NCI-H2029 (cell line): ENCODE measurements at regions not wholly inside any gene's neighbourhood (a gene's known extent, or its start where the extent isn't known, plus 50 kb on each side); places are given as distances from the start of the nearest gene placed in this dataset.

Experiments
- DNase-seq: peaks from one replicate; lab custom pipeline; 2025; lab: John Stamatoyannopoulos, UW

DNA sequence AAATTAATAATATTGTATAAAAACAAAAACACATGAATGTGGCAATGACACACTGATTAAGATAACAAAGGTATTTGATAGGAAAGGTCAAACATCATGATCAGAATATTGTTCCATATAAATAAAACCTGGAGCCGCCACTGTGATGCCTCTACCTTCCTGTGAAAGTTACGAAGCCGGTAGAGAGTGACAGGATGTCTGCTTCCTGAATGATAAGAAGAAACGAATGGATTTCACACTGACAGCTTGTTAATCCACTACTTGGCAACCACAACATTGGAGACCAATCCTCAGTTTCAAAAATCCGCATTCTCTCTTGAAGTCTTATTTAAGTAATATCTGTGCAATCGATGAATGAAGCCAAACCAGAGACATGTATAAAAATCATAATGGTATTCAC lies 315.1 kb downstream of the HDGFL1 start:
- no peak for DNase-seq

- DNase-seq = no peak
Observed at GRCh38 chr6:22886650-22887581, 317.6 kb downstream of the HDGFL1 start.

DNA sequence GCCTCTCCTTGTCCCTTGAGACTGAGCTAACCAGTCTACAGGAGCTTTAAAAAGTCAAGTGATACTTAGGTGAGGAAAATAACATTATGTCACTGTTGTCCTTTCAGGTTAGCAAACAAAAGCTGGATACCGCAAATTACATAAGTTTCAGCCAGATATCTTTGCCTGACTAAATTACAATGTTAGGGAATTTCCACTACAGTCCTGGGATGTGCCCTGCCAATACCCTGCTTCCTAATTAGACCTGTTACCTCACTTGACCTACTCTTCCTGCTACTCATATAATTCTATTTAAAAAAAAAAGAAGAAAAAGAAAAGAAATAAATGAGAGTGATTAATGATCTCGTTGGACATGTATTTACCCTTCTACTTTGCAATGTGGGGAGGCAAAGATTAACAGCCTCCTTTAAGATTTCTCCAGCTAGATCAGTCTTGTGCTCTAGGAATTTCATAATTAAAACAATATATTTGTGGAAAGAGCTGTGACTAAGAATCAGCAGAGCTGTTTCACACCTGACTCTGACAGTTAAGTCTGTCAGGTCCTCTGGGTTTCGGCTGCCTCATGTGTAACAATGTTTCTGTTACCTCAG lies 318.9 kb downstream of the HDGFL1 start:
- DNase-seq = peak; percentile 90

- DNase-seq = no peak
Observed at GRCh38 chr6:22891934-22892333, 322.6 kb downstream of the HDGFL1 start.

DNA sequence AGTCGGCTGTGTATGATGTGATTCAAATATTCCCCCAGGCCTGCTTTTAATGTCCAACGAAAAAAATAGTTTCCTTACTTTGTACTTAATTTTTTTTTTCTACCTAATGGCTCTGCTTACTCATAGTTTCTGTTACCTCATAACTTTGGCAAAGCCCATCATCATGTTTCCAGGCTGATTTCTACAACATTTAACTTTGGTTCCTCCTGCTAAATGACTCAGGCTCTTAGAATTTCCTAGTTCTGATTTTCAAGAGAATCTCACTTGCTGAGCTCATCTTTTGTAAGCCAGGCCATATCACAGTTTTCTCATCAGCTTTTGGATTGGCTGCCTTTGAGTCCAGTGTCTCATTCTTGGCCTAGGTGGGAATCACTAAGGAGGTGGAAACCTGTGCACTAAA lies 323.1 kb downstream of the HDGFL1 start:
- DNase-seq = no peak

- DNase-seq = no peak
Observed at GRCh38 chr6:22896696-22897095, 327.3 kb downstream of the HDGFL1 start.

GRCh38 chr6:22899426-22899825 lies 330.1 kb downstream of the HDGFL1 start:
- DNase-seq = no peak

GRCh38 chr6:22903826-22904225 lies 334.5 kb downstream of the HDGFL1 start:
- DNase-seq = no peak

DNA sequence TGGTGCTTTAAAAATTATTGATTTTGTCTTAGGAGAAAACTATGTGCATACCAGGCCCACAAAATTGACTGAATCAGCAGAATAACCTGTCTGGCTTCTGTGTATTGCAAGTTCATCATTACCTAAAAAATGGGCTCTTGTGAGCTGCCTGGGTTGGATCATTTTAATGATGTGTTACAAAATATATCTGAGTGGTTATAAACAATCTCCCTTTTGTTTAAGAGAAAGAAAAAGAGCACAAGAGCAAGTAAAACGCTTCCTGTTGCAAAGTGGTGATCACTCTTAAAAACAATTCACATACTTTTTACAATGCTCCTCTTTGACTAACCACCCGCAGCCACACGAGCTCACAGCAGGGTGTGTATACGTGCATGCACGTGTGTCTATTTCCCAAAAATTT lies 335.1 kb downstream of the HDGFL1 start:
- DNase-seq = peak; percentile 21

- DNase-seq = peak; percentile 27
Observed at GRCh38 chr6:22906091-22906549, 336.8 kb downstream of the HDGFL1 start.

GRCh38 chr6:22907085-22907484 lies 337.7 kb downstream of the HDGFL1 start:
- no peak for DNase-seq

DNA sequence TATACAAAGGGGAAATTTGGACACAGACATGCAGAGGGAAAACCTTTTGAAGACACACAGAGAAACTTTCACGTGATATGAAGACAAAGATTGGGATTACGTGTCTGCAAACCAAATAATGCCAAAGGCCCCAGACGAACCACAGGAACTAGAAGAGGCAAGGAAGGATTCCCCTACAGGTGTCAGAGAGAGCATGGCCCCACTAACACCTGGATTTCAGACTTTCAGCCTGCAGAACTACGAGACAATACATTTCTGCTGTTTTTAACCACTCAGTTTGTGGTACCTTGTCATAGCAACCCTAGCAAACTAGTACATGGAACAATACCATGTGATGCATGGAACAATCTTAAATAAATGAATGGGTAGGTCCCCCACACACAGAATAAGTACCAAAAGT lies 341.0 kb downstream of the HDGFL1 start:
- no peak for DNase-seq

- DNase-seq = no peak
Observed at GRCh38 chr6:22913612-22914011, 344.2 kb downstream of the HDGFL1 start.

DNA sequence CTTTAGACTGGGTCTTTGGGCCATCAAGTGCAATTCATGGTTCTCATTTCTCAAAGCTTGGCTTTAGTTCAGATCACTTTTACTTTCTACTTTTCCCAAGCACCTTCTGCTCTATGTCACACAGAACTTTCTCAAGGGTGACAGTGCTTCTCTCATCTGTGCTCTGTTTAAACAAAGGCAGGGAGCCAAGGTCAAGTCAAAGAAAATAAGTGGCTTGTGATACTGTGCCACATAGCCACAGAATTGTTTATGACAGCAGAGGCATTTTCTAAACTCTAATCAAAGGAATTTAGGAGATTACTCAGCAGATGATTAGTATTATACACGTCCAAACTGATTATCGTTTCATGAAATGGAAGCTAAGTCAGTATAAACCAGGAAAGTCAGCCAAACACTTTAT lies 348.0 kb downstream of the HDGFL1 start:
- no peak for DNase-seq

- DNase-seq = no peak
Observed at GRCh38 chr6:22921828-22922227, 352.5 kb downstream of the HDGFL1 start.

DNA sequence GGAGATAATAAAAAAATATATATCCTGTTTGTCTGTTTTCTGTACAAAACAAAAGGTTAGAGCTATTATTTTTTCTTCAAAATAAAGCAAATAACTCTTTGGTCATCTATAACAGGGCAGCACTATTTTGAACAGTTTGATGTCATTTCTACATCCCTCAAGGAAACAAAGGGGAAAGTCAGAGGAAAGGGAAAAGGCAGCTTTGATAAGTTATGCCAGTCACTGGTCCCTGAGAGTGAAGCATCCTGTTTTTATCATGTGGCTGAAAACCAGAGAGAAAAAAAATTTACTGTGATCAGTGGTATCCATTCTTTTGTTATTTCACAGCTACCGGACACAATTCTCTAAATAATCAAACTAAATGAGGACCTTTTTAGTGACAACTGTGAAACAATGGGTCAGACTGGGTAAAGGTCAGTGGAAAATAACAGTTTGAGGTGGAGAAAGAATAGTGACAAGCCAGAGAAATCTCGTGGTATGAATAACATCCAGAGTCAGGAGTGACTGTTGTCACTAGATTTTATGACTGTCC lies 356.0 kb downstream of the HDGFL1 start:
- no peak for DNase-seq

- DNase-seq = no peak
Observed at GRCh38 chr6:22925920-22926789, 356.8 kb downstream of the HDGFL1 start.

- no peak for DNase-seq
Observed at GRCh38 chr6:22926790-22927354, 357.5 kb downstream of the HDGFL1 start.

DNA sequence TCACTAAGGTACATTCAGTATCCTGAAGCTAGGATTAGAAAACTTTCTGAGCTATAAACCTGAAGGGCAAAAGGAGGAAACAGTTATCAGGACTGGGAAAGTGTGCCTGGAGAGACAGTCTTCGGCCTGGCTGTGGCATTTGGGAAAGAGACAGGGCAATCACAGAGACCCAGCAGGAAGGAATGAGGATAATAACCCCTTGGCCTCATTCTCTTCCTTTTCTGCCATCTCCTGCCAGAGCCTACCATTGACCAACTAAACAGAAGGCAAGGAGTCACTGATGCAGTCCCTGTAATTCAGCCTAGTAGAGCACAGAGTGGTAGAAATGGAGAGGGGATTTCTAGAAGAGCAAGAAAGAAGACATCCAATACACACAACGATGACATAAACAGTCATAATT lies 359.4 kb downstream of the HDGFL1 start:
- DNase-seq = no peak

- DNase-seq = no peak
Observed at GRCh38 chr6:22929311-22929985, 360.1 kb downstream of the HDGFL1 start.

DNA sequence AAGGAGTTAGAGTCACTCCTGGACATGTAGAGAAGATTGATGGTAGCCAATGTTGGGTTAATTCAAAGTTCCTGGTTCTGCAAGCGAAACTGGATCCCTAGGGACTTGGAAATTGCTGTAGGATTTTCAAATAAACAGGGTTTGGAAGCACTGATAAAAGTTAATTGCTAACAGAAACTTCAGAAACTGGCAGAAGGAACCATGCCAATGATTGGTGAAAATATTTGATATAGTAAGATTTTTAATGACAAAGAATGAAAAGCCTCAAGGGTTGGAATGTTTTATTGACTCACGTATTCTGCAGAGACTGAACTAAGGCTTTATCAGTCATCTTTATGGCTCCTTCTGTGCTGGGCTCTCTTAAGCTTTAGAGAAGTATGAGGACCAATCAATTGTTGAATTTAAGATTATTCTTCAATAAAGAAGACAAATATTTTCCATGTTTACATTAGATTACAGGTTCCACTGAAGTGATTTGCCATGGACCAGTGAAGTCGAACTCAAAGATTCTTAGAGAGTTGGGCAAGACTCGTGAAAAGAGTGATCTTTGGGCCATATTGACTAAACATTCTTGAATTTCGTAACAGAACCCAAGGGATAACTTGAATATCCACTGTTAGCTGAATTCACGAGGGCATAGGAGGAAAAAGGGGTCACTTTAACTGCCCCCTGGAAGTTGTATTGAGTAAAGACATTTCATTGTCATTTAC lies 371.4 kb downstream of the HDGFL1 start:
- no peak for DNase-seq
